ENCODE measurements at regions not wholly inside any gene's neighbourhood (a gene's known extent, or its start where the extent isn't known, plus 50 kb on each side); places are given as distances from the start of the nearest gene placed in this dataset.

- no peak for ATAC-seq (ENCODE audit: insufficient read depth, low FRiP score)
- H3K27me3 ChIP-seq (ENCODE audit: control insufficient read depth in 3 of 3, insufficient read depth in 3 of 3, low read length in 2 of 3): peaks cover 0 to 12% (median 3%) of the 10 kb centered on the region in 3 donors
- WGBS, 2 donors: 72 to 81% methylated on average over 5 of the region's 5 CpGs
- H3K9me3 ChIP-seq (ENCODE audit: control insufficient read depth in 4 of 4, insufficient read depth in 3 of 4, low read length in 3 of 4): peaks cover 0 to 4% (median 0%) of the 10 kb centered on the region in 4 donors
- no peak overlapping the region for H3K4me3 ChIP-seq
- no peak for DNase-seq
- no peak overlapping the region for H3K27ac ChIP-seq (ENCODE audit: low read depth in 1 of 2, low read length in 1 of 2)
- no peak overlapping the region for H3K9ac ChIP-seq (ENCODE audit: insufficient read depth in 1 of 2, low read length in 2 of 2)
- no peaks in the 10 kb centered on the region for H3K36me3 ChIP-seq (ENCODE audit: control insufficient read depth in 4 of 4, insufficient read depth in 4 of 4, low read length in 4 of 4)
- TF ChIP-seq, protein P1, sequence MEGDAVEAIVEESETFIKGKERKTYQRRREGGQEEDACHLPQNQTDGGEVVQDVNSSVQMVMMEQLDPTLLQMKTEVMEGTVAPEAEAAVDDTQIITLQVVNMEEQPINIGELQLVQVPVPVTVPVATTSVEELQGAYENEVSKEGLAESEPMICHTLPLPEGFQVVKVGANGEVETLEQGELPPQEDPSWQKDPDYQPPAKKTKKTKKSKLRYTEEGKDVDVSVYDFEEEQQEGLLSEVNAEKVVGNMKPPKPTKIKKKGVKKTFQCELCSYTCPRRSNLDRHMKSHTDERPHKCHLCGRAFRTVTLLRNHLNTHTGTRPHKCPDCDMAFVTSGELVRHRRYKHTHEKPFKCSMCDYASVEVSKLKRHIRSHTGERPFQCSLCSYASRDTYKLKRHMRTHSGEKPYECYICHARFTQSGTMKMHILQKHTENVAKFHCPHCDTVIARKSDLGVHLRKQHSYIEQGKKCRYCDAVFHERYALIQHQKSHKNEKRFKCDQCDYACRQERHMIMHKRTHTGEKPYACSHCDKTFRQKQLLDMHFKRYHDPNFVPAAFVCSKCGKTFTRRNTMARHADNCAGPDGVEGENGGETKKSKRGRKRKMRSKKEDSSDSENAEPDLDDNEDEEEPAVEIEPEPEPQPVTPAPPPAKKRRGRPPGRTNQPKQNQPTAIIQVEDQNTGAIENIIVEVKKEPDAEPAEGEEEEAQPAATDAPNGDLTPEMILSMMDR (IDR thresholded peaks at IDR 0.05; ENCODE audit: control extremely low read depth, extremely low read depth): no peak
- H3K4me1 ChIP-seq (ENCODE audit: control insufficient read depth in 5 of 5, insufficient read depth in 5 of 5, low read length in 5 of 5): no peaks in the 10 kb centered on the region
Observed at GRCh38 chr17:74061758-74062157, 141.7 kb upstream of the RPL38 start.

DNA sequence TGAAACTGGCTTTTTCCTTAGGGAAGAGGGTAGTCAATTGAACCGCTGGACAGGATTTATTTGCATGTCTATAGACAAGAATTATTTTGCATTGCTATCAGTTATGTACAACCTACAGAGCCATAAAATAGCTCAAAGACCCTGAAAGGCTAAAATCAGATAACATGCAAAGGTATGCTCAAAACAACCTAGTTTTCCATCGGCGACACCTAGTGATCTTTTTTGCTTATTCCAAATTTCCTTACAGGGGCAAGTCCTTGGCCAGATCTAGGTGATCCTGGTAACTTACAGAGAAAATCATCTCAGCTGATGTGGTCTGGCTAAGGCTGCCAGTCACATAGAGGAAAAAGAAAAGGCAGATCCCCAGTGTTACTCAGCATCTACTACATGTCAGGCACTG is 141.2 kb upstream of the RPL38 start:
- 74 to 80% methylated on average over 3 of the region's 3 CpGs for WGBS, 2 donors
- no peak for ATAC-seq (ENCODE audit: insufficient read depth, low FRiP score)
- no peaks in the 10 kb centered on the region for H3K36me3 ChIP-seq (ENCODE audit: control insufficient read depth in 4 of 4, insufficient read depth in 4 of 4, low read length in 4 of 4)
- TF ChIP-seq, protein P1 (IDR thresholded peaks at IDR 0.05; ENCODE audit: control extremely low read depth, extremely low read depth): no peak
- H3K27me3 ChIP-seq (ENCODE audit: control insufficient read depth in 3 of 3, insufficient read depth in 3 of 3, low read length in 2 of 3): peaks cover 0 to 12% (median 3%) of the 10 kb centered on the region in 3 donors
- no peaks in the 10 kb centered on the region for H3K4me1 ChIP-seq (ENCODE audit: control insufficient read depth in 5 of 5, insufficient read depth in 5 of 5, low read length in 5 of 5)
- no peak overlapping the region for H3K9ac ChIP-seq (ENCODE audit: insufficient read depth in 1 of 2, low read length in 2 of 2)
- no peak overlapping the region for H3K27ac ChIP-seq (ENCODE audit: low read depth in 1 of 2, low read length in 1 of 2)
- H3K4me3 ChIP-seq: no peak overlapping the region
- DNase-seq: no peak
- H3K9me3 ChIP-seq (ENCODE audit: control insufficient read depth in 4 of 4, insufficient read depth in 3 of 4, low read length in 3 of 4): peaks cover 0 to 4% (median 0%) of the 10 kb centered on the region in 4 donors

- Histone ChIP-seq H3K9ac (ENCODE audit: insufficient read depth in 1 of 2, low read length in 2 of 2) (no peak overlapping the region), H3K36me3 (ENCODE audit: control insufficient read depth in 4 of 4, insufficient read depth in 4 of 4, low read length in 4 of 4) (no peaks in the 10 kb centered on the region), H3K4me1 (ENCODE audit: control insufficient read depth in 5 of 5, insufficient read depth in 5 of 5, low read length in 5 of 5) (no peaks in the 10 kb centered on the region), H3K9me3 (ENCODE audit: control insufficient read depth in 4 of 4, insufficient read depth in 3 of 4, low read length in 3 of 4) (peaks cover 0 to 4% (median 0%) of the 10 kb centered on the region in 4 donors), H3K27me3 (ENCODE audit: control insufficient read depth in 3 of 3, insufficient read depth in 3 of 3, low read length in 2 of 3) (peaks cover 0 to 12% (median 3%) of the 10 kb centered on the region in 3 donors), H3K4me3 (no peak overlapping the region), H3K27ac (ENCODE audit: low read depth in 1 of 2, low read length in 1 of 2) (no peak overlapping the region)
- DNase-seq: no peak
- ATAC-seq (ENCODE audit: insufficient read depth, low FRiP score): no peak
- TF ChIP-seq, protein P1 (IDR thresholded peaks at IDR 0.05; ENCODE audit: control extremely low read depth, extremely low read depth): no peak
- WGBS, 2 donors: 62 to 74% methylated on average over 10 of the region's 10 CpGs
Observed at GRCh38 chr17:74063439-74063838, 140.0 kb upstream of the RPL38 start.

GRCh38 chr17:74070374-74070773 is 133.1 kb upstream of the RPL38 start:
- ATAC-seq (ENCODE audit: insufficient read depth, low FRiP score) (no peak), DNase-seq (no peak)
- H3K9me3 ChIP-seq (ENCODE audit: control insufficient read depth in 4 of 4, insufficient read depth in 3 of 4, low read length in 3 of 4): peaks cover 0 to 14% (median 2%) of the 10 kb centered on the region in 4 donors
- 87 to 88% methylated on average over 3 of the region's 3 CpGs for WGBS, 2 donors
- H3K9ac ChIP-seq (ENCODE audit: insufficient read depth in 1 of 2, low read length in 2 of 2): no peak overlapping the region
- no peaks in the 10 kb centered on the region for H3K4me1 ChIP-seq (ENCODE audit: control insufficient read depth in 5 of 5, insufficient read depth in 5 of 5, low read length in 5 of 5)
- no peaks in the 10 kb centered on the region for H3K36me3 ChIP-seq (ENCODE audit: control insufficient read depth in 4 of 4, insufficient read depth in 4 of 4, low read length in 4 of 4)
- H3K4me3 ChIP-seq: no peak overlapping the region
- TF ChIP-seq, protein P1 (IDR thresholded peaks at IDR 0.05; ENCODE audit: control extremely low read depth, extremely low read depth): no peak
- H3K27me3 ChIP-seq (ENCODE audit: control insufficient read depth in 3 of 3, insufficient read depth in 3 of 3, low read length in 2 of 3): no peaks in the 10 kb centered on the region
- H3K27ac ChIP-seq (ENCODE audit: low read depth in 1 of 2, low read length in 1 of 2): no peak overlapping the region

Measured in lung (tissue), 11 donors.